ENCODE measurements at regions not wholly inside any gene's neighbourhood (a gene's known extent, or its start where the extent isn't known, plus 50 kb on each side); places are given as distances from the start of the nearest gene placed in this dataset.

DNA sequence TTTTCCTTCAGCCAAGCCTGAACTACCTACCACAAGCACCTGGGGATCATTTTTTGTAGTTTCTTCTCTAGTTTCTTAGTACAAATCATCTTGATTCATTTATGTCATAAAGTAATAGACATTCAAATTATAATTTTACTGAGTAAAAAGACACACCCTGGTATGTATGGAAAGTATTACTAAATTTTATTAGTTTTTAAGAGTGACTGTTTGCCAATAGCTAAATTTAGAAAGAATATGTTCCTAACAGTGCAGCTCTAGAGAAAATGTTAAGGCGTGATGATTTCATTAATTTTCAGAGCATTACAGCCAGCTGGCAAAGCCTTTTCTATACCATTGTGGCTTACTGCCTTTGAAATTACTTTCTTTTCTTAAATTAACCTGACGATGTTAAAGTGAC lies 612.0 kb upstream of the KCNMB2 start:
- DNase-seq (ENCODE audit: low read depth, low spot score) (no peak), FAIRE-seq (no peak)
- H3K4me2 ChIP-seq (ENCODE audit: insufficient read depth, low read length), result no peak overlapping the region
- H3K36me3 ChIP-seq (ENCODE audit: control insufficient read depth in 2 of 2, extremely low read depth in 1 of 2, insufficient read depth in 2 of 2, low read length in 2 of 2), result no peaks in the 10 kb centered on the region
- no peaks in the 10 kb centered on the region for H4K20me1 ChIP-seq (replicated peaks; ENCODE audit: control insufficient read depth, extremely low read depth, insufficient read depth, low read length)
- ChIA-PET CTCF (no interaction called here), POLR2A (no interaction called here)
- dilution Hi-C loops (cut with MboI; ENCODE audit: extremely low pct_ligation_motif_present, low sequenced_read_pairs) (no loop called here), intact Hi-C loops (cut with micrococcal nuclease) (no loop called here)
- H3K9me3 ChIP-seq (replicated peaks; ENCODE audit: control insufficient read depth, insufficient read depth, low read length), result no peaks in the 10 kb centered on the region
- TF ChIP-seq, protein P1, sequence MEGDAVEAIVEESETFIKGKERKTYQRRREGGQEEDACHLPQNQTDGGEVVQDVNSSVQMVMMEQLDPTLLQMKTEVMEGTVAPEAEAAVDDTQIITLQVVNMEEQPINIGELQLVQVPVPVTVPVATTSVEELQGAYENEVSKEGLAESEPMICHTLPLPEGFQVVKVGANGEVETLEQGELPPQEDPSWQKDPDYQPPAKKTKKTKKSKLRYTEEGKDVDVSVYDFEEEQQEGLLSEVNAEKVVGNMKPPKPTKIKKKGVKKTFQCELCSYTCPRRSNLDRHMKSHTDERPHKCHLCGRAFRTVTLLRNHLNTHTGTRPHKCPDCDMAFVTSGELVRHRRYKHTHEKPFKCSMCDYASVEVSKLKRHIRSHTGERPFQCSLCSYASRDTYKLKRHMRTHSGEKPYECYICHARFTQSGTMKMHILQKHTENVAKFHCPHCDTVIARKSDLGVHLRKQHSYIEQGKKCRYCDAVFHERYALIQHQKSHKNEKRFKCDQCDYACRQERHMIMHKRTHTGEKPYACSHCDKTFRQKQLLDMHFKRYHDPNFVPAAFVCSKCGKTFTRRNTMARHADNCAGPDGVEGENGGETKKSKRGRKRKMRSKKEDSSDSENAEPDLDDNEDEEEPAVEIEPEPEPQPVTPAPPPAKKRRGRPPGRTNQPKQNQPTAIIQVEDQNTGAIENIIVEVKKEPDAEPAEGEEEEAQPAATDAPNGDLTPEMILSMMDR (IDR thresholded peaks at IDR 0.05; ENCODE audit: extremely low read depth in 1 of 2, insufficient read depth in 1 of 2, low read depth in 1 of 2, low read length in 2 of 2), result no peak
- no peak for TF ChIP-seq GATA2 (IDR thresholded peaks at IDR 0.05; ENCODE audit: insufficient read depth, insufficient read length, low read depth, low read length)
- TF ChIP-seq JUN (IDR thresholded peaks at IDR 0.05; ENCODE audit: borderline replicate concordance, insufficient read depth, insufficient read length, low read depth), result no peak
- no peak for TF ChIP-seq MYC (IDR thresholded peaks at IDR 0.05; ENCODE audit: low read depth, low read length)
- TF ChIP-seq FOS (IDR thresholded peaks at IDR 0.05; ENCODE audit: borderline replicate concordance, insufficient read depth, low read length), result no peak
- TF ChIP-seq, protein P2, sequence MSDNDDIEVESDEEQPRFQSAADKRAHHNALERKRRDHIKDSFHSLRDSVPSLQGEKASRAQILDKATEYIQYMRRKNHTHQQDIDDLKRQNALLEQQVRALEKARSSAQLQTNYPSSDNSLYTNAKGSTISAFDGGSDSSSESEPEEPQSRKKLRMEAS (IDR thresholded peaks at IDR 0.05; ENCODE audit: insufficient read depth, insufficient read length), result no peak
- TF ChIP-seq POLR2A (IDR thresholded peaks at IDR 0.05; ENCODE audit: low read depth, low read length), result no peak
- no peak overlapping the region for H2AFZ ChIP-seq (ENCODE audit: low read depth, low read length)
- no peak overlapping the region for H3K9ac ChIP-seq (replicated peaks; ENCODE audit: extremely low read depth, insufficient read depth, low read length)
- no peaks in the 10 kb centered on the region for H3K9me1 ChIP-seq (replicated peaks; ENCODE audit: control insufficient read depth, extremely low read depth, insufficient read depth, low read length)
- BruUV-seq (replicated peaks), result no TSS peak
- H3K27me3 ChIP-seq (ENCODE audit: control insufficient read depth in 2 of 2, insufficient read depth in 2 of 2, low read length in 2 of 2), result no peaks in the 10 kb centered on the region
- H3K4me3 ChIP-seq (replicated peaks in 1 of 3; ENCODE audit: insufficient read depth in 1 of 3, low read depth in 1 of 3, low read length in 3 of 3), result no peak overlapping the region
- H3K79me2 ChIP-seq (ENCODE audit: control insufficient read depth, insufficient read depth, low read length), result no peaks in the 10 kb centered on the region
- no peak overlapping the region for H3K27ac ChIP-seq (ENCODE audit: insufficient read depth, low read depth, low read length)
- H3K4me1 ChIP-seq (ENCODE audit: control insufficient read depth, extremely low read depth, insufficient read depth, low read length), result no peaks in the 10 kb centered on the region
